ENCODE measurements at regions not wholly inside any gene's neighbourhood (a gene's known extent, or its start where the extent isn't known, plus 50 kb on each side); places are given as distances from the start of the nearest gene placed in this dataset.
A peak's percentile ranks its signal among the peaks of the same experiment; 100 is the strongest.
"Not testable (repeated sequence)": the region's sequence is repeated elsewhere in the genome, so short reads cannot be mapped to it uniquely, and the experiment has no call there.

DNA sequence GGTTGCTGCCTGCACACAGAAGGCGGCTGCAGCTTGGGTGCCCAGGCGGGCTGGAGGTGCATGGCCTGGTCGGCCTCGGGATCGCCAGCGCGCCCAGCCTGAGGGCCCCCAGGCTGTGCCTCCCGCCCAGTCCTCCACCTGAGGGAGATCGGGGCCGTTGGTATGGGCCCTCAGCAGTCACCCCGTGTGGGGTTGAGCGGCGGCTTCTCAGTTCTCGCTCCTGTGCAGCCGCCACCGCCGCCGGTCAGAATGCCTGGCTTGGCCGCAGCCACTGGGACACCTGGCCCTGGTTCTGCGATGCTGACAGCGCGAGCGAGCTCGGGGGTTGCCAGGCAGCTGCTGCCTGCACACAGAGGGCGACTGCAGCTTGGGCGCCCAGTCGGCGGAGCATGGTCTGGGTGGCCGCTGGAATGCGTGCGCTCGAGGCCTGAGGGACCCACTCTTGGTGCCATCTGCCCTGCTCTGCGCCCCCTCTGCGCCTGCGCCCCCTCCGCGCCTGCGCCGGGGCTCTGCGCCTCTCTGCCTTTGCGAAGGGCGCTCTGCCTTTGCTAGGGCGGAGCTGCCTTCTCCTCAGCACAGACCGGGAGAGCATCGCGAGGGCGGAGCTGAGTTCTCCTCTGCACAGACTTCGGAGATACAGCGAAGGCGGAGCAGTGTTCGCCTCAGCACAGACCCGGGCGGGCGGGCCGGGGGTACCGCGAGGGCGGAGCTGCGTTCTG lies 84.6 kb upstream of the ZNG1F start:
- peak; percentile 84 for DNase-seq (ENCODE audit: low spot score)

DNA sequence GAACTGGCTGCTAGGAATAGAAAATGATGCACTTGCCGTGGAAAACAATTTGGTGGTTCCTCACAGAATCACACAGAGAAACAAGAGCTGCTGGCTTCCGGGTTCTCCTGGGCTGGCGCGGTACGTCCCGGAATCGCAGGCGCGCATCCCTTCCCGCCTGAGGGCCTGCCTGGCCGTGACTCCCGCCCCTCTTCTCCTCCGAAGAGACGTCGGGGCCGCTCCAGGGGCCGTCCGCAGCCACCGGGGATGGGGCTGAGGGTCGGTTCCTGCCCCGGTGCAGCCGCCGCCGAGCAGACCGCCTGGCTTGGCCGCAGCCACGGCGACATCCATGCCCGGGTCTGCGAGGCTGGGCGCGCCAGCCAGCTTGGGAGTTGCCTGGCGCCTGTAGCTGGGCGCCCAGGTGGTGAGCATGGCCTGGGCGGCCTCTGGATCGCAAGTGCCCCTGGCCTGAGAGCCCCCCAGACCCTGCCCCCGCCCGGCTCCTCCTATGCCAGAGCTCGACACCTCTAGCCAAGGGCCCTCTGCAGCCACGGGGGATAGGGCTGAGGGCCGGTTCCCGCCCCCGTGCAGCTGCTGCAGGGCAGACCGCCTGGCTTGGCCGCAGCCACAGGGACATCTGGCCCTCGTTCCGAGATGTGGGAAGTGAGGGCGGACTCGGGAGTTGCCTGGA lies 83.9 kb upstream of the ZNG1F start:
- peak; percentile 7 for DNase-seq (ENCODE audit: low spot score)

DNA sequence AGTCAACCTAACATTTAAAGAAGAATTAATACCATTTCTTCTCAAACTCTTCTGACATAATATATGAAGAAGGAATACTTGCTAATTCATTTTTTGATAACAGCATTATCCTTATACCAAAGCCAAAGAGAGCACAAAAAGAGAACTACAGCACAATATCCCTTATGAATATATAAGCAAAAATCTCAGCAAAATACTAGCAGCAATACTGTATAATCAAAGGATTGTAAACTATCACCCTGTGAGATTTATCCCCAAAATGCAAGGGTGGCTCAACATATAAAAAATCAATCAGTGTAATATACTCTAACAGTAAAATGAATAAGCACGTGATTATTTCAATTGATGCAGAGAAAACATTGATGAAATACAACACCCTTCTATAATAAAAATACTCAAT lies 81.9 kb upstream of the ZNG1F start:
- DNase-seq (ENCODE audit: low spot score) = not testable (repeated sequence)

DNA sequence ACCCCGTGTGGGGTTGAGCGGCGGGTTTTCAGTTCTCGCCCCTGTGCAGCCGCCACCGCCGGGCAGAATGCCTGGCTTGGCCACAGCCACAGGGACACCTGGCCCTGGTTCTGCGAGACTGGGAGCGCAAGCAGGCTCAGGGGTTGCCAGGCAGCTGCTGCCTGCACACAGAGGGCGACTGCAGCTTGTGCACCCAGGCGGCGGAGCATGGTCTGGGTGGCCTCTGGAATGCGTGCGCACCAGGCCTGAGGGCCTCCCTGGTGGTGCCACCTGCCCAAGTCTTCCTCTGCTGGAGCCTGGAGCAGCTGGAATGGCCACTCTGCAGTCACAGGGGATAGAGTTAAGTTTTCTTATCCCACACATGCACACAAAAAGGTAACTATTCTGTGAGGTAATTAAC lies 80.4 kb upstream of the ZNG1F start:
- not testable (repeated sequence) for DNase-seq (ENCODE audit: low spot score)

DNA sequence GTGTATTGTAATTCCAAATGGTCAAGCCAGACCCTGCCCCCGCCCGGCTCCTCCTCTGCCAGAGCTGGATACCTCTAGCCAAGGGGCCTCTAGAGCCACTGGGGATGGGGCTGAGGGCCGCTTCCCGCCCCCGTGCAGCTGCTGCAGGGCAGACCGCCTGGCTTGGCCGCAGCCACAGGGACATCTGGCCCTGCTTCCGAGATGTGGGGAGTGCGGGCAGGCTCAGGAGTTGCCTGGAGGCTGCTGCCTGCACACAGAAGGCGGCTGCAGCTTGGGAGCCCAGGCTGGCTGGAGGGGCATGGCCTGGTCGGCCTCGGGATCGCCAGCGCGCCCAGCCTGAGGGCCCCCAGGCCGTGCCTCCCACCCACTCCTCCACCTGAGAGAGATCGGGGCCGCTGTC lies 79.9 kb upstream of the ZNG1F start:
- DNase-seq (ENCODE audit: low spot score) = not testable (repeated sequence)

DNA sequence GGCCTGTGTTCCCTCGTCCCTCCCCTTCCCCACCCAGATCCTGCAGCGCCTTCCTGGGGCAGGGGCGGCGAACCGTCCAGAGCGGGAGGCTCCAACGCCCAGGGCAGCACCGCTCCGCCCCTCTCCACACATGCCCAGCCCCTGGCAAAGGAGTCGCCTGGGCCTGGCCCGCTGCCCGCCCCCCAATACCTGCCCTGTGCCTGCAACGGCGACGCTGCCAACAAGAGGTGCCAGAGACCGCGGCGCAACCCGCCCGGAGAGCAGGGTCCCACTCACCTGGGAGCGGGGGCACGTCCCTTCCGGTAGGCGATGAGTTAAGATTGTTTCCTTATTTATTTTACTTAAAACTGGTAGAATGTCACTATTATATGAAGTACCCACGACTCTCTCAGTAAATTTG lies 77.5 kb upstream of the ZNG1F start:
- DNase-seq (ENCODE audit: low spot score) = not testable (repeated sequence)

DNA sequence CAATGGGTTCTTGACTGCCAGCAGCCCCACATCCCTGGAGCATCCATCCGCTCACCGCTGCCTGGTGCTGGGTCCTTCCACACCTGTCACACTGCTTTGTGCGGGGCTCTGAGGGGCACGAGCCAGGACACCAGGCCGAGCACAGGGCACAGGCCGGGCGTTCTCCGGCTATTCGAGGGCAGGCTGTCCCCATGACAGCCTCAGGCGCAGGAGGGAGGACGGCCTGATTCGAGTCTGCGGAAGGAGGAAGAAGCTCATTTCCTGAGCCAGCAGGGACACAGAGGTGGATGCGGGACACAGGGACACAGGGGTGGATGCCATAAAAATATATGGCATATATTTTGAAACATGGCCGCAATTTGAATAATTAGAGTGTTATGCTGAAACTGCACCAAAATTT lies 76.9 kb upstream of the ZNG1F start:
- DNase-seq (ENCODE audit: low spot score) = not testable (repeated sequence)

DNA sequence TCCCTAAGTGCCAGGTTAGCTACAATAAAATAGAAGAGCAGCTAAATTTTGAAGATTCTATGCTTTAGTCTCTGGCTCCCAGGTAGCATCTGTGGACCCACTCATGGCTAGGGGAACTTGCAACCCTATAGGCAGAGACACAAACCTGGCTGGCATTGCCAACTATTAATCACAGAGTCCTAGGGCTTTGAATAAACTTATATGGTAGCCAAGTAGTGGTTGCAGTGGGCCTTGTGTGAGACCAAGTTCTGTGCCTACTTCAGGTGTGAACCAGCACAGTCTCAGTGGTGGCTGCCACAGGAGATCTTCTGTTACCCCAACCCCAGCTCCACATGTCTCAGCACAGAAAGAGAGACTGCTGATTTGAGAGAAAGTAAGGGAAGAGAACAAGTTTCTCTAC lies 62.9 kb upstream of the ZNG1F start:
- DNase-seq (ENCODE audit: low spot score) = not testable (repeated sequence)

DNA sequence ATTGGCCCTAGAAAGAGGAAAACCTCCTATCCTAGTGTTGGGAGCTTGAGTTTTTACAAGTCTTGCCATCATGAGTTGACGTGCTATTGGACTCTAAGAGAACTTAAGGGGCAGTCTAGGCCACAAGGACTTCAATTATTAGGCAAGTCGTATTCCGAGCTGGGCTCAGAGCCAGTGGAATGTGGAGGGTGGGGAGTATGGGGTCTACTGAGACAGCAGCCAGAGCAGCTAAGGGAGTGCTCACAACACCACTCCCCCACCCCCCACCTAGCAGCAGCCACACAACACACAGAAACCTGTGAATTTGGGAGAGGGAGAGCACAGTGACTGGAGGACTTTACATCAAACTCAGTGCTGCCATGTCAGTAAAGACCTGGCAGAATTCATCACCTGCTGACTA lies 62.0 kb upstream of the ZNG1F start:
- DNase-seq (ENCODE audit: low spot score) = not testable (repeated sequence)

DNA sequence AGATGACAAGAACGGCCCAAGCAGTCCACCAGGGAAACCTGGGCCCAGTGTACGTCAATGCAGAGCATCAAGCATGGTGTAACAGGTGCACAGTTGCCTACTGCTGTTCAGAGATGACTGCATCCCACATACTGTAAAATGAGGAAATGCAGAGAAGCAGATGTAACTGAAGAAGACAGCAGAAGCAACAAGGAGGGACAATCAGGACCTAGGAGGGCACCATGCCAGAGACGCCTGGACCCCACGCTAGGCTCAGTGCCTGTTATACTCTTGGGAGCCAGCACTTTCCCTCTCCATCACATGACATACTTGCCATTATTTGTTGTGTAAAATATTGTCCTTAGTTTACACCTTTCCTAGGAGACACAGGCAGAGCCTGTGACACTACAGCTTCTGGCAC lies 57.6 kb upstream of the ZNG1F start:
- not testable (repeated sequence) for DNase-seq (ENCODE audit: low spot score)
